HG03159 (cell line): ENCODE measurements at regions not wholly inside any gene's neighbourhood (a gene's known extent, or its start where the extent isn't known, plus 50 kb on each side); places are given as distances from the start of the nearest gene placed in this dataset.

ENCODE experiments used
- ATAC-seq: cut with Tn5 transposase; IDR thresholded peaks from one replicate; pipeline ENCODE4 v1.9.1; 2021; ENCODE audit warnings: mild to moderate bottlenecking, moderate library complexity; ENCODE audit not compliant: unreplicated experiment

GRCh38 chr2:140064243-140064642 lies 1284.1 kb upstream of the NXPH2 start:
- no peak for ATAC-seq

GRCh38 chr2:140063356-140063755 lies 1283.2 kb upstream of the NXPH2 start:
- no peak for ATAC-seq

GRCh38 chr2:140061240-140061639 lies 1281.0 kb upstream of the NXPH2 start:
- ATAC-seq, result no peak

- no peak for ATAC-seq
These were observed 1277.7 kb upstream of the NXPH2 start for GRCh38 chr2:140057928-140058327.

GRCh38 chr2:140041811-140042210 lies 1261.6 kb upstream of the NXPH2 start:
- no peak for ATAC-seq

GRCh38 chr2:140041239-140041638 lies 1261.0 kb upstream of the NXPH2 start:
- no peak for ATAC-seq

GRCh38 chr2:140033638-140034037 lies 1253.4 kb upstream of the NXPH2 start:
- no peak for ATAC-seq

- no peak for ATAC-seq
These were observed 1247.8 kb upstream of the NXPH2 start for GRCh38 chr2:140027966-140028365.

- ATAC-seq, result no peak
These were observed 1247.1 kb upstream of the NXPH2 start for GRCh38 chr2:140027320-140027719.

GRCh38 chr2:140023291-140023690 lies 1243.1 kb upstream of the NXPH2 start:
- ATAC-seq, result no peak

GRCh38 chr2:140018541-140018940 lies 1238.4 kb upstream of the NXPH2 start:
- ATAC-seq, result no peak

GRCh38 chr2:140014204-140014546 lies 1234.0 kb upstream of the NXPH2 start:
- no peak for ATAC-seq

GRCh38 chr2:140013545-140014203 lies 1233.5 kb upstream of the NXPH2 start:
- no peak for ATAC-seq

GRCh38 chr2:140011287-140011686 lies 1231.1 kb upstream of the NXPH2 start:
- ATAC-seq, result no peak

GRCh38 chr2:140002110-140002509 lies 1221.9 kb upstream of the NXPH2 start:
- no peak for ATAC-seq

GRCh38 chr2:139992711-139993345 lies 1212.6 kb upstream of the NXPH2 start:
- ATAC-seq, result no peak

- ATAC-seq, result no peak
These were observed 1211.9 kb upstream of the NXPH2 start for GRCh38 chr2:139992078-139992477.

GRCh38 chr2:139990646-139991335 lies 1210.6 kb upstream of the NXPH2 start:
- no peak for ATAC-seq

- no peak for ATAC-seq
These were observed 1189.1 kb upstream of the NXPH2 start for GRCh38 chr2:139969323-139969722.

- ATAC-seq, result no peak
These were observed 1188.4 kb upstream of the NXPH2 start for GRCh38 chr2:139968588-139968987.

- no peak for ATAC-seq
These were observed 1187.5 kb upstream of the NXPH2 start for GRCh38 chr2:139967665-139968064.

- ATAC-seq, result no peak
These were observed 1184.7 kb upstream of the NXPH2 start for GRCh38 chr2:139964721-139965440.
